Neutrophil (primary cell): ENCODE measurements at regions not wholly inside any gene's neighbourhood (a gene's known extent, or its start where the extent isn't known, plus 50 kb on each side); places are given as distances from the start of the nearest gene placed in this dataset.

Source experiments
- H3K27ac ChIP-seq: fragments of 200-600 bp; sonication (generic); 2 replicates; pipeline ENCODE4 v1.5.1; 2016; ENCODE audit warnings: mild to moderate bottlenecking, moderate library complexity
- H3K27me3 ChIP-seq: fragments of 200-600 bp; sonication (generic); 2 replicates; pipeline ENCODE4 v1.6.0; 2016; ENCODE audit warnings: mild to moderate bottlenecking
- H3K36me3 ChIP-seq: fragments of 200-600 bp; sonication (generic); 2 replicates; pipeline ENCODE4 v1.5.1; 2017
- H3K4me1 ChIP-seq, 2 experiments: fragments of 200-600 bp in 1 of 2; sonication (generic) in 1 of 2; 1 replicate in 1 of 2; 2 replicates in 1 of 2; pipeline versions ENCODE4 v1.5.1 to v1.6.1; 2013 to 2016; ENCODE audit warnings: low read depth in 1 of 2, low read length in 1 of 2, mild to moderate bottlenecking in 1 of 2, moderate library complexity in 1 of 2; ENCODE audit not compliant: control insufficient read depth in 1 of 2, insufficient read depth in 1 of 2
- H3K4me3 ChIP-seq, 2 experiments: fragments of 200-600 bp in 1 of 2; sonication (generic) in 1 of 2; 1 replicate in 1 of 2; 2 replicates in 1 of 2; pipeline ENCODE4 v1.5.1; 2013 to 2016; ENCODE audit warnings: low read depth in 1 of 2, low read length in 1 of 2, mild to moderate bottlenecking in 1 of 2, moderate library complexity in 1 of 2
- H3K9me3 ChIP-seq: fragments of 200-600 bp; sonication (generic); 2 replicates; pipeline ENCODE4 v1.5.1; 2016
- TF ChIP-seq, protein P1 (sequence below): fragments of 200-600 bp; sonication (generic); IDR thresholded peaks from 2 replicates; pipeline ENCODE4 v1.5.1; 2016; ENCODE audit warnings: antibody characterized with exemption

DNA sequence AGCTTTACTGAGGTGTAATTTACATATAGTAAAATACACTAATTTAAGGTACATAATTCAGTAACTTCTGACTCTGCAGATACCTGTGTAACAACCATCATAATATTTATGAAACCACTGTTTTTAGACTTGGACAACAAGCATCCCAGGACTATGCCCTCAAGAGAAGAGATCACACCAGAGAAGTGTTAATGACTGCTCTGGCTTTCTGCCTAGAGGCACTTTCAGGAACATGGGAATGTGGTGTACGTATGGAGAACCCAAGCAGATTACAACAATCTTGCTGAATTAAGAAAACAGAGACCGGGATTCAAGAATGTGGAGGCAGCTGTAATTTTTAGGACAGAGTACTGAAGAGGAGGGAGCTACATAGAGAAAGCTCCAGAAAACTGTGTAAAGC lies 475.2 kb downstream of the LPIN1 start:
- Histone ChIP-seq H3K36me3 (no peaks in the 10 kb centered on the region), H3K4me3 (no peak overlapping the region), H3K4me1 (no peaks in the 10 kb centered on the region), H3K9me3 (no peaks in the 10 kb centered on the region), H3K27ac (no peak overlapping the region), H3K27me3 (no peaks in the 10 kb centered on the region)
- TF ChIP-seq, protein P1, sequence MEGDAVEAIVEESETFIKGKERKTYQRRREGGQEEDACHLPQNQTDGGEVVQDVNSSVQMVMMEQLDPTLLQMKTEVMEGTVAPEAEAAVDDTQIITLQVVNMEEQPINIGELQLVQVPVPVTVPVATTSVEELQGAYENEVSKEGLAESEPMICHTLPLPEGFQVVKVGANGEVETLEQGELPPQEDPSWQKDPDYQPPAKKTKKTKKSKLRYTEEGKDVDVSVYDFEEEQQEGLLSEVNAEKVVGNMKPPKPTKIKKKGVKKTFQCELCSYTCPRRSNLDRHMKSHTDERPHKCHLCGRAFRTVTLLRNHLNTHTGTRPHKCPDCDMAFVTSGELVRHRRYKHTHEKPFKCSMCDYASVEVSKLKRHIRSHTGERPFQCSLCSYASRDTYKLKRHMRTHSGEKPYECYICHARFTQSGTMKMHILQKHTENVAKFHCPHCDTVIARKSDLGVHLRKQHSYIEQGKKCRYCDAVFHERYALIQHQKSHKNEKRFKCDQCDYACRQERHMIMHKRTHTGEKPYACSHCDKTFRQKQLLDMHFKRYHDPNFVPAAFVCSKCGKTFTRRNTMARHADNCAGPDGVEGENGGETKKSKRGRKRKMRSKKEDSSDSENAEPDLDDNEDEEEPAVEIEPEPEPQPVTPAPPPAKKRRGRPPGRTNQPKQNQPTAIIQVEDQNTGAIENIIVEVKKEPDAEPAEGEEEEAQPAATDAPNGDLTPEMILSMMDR, result no peak

GRCh38 chr2:12222554-12222953 lies 476.1 kb downstream of the LPIN1 start:
- TF ChIP-seq, protein P1, result no peak
- Histone ChIP-seq H3K27me3 (no peaks in the 10 kb centered on the region), H3K4me3 (no peak overlapping the region), H3K9me3 (no peaks in the 10 kb centered on the region), H3K36me3 (no peaks in the 10 kb centered on the region), H3K27ac (no peak overlapping the region), H3K4me1 (no peaks in the 10 kb centered on the region)

- TF ChIP-seq, protein P1, result no peak
- Histone ChIP-seq H3K27ac (no peak overlapping the region), H3K4me3 (no peak overlapping the region), H3K9me3 (no peaks in the 10 kb centered on the region), H3K36me3 (no peaks in the 10 kb centered on the region), H3K27me3 (no peaks in the 10 kb centered on the region), H3K4me1 (no peaks in the 10 kb centered on the region)
Measured at GRCh38 chr2:12223732-12224131, 477.3 kb downstream of the LPIN1 start.

- no peaks in the 10 kb centered on the region for H3K27me3 ChIP-seq
- no peaks in the 10 kb centered on the region for H3K9me3 ChIP-seq
- no peak overlapping the region for H3K27ac ChIP-seq
- H3K36me3 ChIP-seq, result no peaks in the 10 kb centered on the region
- H3K4me1 ChIP-seq, result no peaks in the 10 kb centered on the region
- no peak overlapping the region for H3K4me3 ChIP-seq
- TF ChIP-seq, protein P1, result no peak
Measured at GRCh38 chr2:12226653-12227052, 480.2 kb downstream of the LPIN1 start.

DNA sequence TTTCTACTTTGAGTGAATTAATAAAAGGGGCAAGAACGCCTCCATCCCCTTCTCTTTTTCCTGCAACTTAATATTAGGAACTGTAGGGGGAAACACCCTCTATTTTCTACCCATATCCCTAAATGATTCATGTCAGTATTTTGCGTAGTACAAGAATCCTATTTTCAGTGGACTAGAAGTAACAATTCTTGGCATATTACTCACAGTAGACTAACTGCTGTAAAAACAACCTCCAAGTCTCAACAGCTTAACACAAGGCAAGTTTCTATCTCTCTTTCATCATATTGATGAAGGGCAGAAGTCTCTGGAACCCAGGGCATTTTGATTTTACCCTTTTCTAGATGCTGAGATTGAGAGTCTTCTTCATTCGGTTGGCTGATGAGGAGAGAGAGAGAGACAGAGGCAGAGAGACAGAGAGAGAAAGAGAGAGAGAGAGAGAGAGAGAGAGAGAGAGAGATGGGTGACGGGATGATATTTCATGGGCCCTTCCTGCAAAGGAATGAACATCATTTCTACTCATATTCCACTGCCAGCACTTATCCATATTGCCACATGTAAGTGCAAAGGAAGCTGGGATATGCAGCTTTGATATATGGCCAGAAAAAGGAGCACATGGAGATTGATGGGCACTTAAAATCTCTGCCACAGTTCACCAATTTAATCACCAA lies 481.6 kb downstream of the LPIN1 start:
- Histone ChIP-seq H3K4me1 (no peaks in the 10 kb centered on the region), H3K27ac (no peak overlapping the region), H3K4me3 (no peak overlapping the region), H3K27me3 (no peaks in the 10 kb centered on the region), H3K36me3 (no peaks in the 10 kb centered on the region), H3K9me3 (no peaks in the 10 kb centered on the region)
- TF ChIP-seq, protein P1, result no peak
